C4-2B (cell line): ENCODE measurements at regions not wholly inside any gene's neighbourhood (a gene's known extent, or its start where the extent isn't known, plus 50 kb on each side); places are given as distances from the start of the nearest gene placed in this dataset.

Source experiments
- ZFX ChIP-seq: fragments of 450-650 bp; IDR thresholded peaks from 2 replicates; pipeline ENCODE4 v1.6.1; 2017
- TF ChIP-seq, protein P1 (sequence below): fragments of 450-650 bp; conservative IDR thresholded peaks from 2 replicates; pipeline ENCODE4 v1.5.1; 2017; ENCODE audit warnings: mild to moderate bottlenecking

DNA sequence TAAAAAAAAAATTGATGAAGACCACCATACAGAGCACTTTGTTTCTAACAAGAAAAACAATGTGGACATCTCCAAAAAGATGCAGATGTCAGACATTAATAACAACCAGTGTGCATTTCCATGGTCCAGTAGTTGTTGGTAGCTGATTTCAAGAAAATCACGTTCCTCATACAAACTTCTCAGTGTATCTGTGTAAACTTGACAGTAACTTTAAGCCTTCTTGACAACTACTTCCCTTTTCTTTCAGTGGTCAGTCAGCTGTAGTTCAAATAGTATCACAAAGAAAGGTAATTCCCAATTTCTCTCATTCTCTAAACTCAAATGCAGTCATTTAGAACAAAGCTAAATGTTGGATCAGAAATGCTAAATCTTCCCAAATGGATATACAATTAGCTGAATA lies 879.9 kb downstream of the AMY1C start:
- TF ChIP-seq, protein P1, sequence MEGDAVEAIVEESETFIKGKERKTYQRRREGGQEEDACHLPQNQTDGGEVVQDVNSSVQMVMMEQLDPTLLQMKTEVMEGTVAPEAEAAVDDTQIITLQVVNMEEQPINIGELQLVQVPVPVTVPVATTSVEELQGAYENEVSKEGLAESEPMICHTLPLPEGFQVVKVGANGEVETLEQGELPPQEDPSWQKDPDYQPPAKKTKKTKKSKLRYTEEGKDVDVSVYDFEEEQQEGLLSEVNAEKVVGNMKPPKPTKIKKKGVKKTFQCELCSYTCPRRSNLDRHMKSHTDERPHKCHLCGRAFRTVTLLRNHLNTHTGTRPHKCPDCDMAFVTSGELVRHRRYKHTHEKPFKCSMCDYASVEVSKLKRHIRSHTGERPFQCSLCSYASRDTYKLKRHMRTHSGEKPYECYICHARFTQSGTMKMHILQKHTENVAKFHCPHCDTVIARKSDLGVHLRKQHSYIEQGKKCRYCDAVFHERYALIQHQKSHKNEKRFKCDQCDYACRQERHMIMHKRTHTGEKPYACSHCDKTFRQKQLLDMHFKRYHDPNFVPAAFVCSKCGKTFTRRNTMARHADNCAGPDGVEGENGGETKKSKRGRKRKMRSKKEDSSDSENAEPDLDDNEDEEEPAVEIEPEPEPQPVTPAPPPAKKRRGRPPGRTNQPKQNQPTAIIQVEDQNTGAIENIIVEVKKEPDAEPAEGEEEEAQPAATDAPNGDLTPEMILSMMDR: no peak
- TF ChIP-seq ZFX: no peak
